ENCODE measurements at regions not wholly inside any gene's neighbourhood (a gene's known extent, or its start where the extent isn't known, plus 50 kb on each side); places are given as distances from the start of the nearest gene placed in this dataset.
"Not testable (repeated sequence)": the region's sequence is repeated elsewhere in the genome, so short reads cannot be mapped to it uniquely, and the experiment has no call there.

DNA sequence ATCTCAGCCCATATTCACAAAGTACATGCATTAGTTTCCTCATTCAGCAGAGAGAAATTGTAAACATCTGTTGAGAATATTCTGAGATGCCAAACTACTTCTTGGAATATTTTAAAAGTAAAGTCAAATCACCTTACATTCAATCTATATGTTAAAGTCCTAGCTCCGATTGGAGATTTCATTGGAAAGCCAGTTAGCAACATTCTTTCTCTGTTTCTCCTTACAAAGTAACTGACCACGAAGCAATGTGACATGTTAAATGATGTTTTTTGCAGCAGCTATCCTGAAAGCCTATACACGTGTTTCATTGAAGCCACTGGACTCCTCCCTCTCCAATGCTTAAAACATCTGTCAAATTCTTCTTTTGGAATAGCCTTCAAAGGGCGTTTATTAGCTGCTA is 379.1 kb upstream of the CCNH start:
- no peak overlapping the region for H3K27ac ChIP-seq
- DNase-seq (ENCODE audit: low read depth, low spot score) = no peak

DNA sequence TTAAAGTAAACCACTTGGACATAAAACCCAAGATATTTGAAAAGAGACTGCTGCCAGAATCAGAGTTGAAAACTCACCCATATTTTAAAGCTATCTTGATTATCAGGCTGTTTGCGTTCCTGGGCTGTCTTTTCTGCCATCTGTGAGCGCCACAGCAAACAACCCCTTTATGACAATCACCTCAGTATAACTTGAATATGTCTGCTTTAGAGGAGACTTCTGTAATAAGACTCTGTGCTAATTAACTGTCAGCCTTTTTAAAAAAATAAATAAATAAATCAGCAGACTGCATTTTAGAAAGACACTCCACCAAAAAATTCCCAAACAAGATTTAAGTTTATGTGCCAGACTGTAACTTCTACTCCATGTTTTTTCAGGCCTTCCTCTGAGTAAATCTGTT is 375.7 kb upstream of the CCNH start:
- DNase-seq (ENCODE audit: low read depth, low spot score) = no peak
- no peak overlapping the region for H3K27ac ChIP-seq

DNA sequence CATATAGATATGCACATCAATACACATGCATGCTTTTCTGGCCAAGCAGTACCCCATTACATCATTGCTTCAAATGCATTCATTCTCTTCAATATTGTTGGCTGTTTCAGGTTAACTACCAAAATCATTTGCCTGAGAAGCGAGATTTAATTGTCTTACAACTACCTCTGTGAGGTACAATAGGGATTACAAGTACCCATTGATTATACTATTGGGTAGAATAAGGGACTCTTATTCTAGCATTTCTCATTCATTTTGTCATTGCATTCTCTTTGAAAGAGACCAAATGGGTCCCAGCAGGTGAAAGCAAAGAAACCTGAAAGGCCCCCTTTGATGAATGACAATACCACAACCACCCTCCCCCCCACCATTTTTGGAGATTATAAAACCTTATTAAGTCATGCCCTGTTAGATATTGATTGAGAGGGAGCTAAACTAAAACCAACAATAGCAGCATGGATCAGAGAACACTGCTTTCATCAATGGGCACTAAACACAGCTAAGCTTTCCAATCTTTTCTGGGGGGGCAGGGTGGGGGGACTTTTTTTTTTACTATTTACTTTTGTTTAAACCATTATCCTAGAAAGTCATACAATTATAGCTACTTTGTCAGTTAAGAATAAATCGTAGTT is 375.0 kb upstream of the CCNH start:
- H3K27ac ChIP-seq = no peak overlapping the region
- no peak for DNase-seq (ENCODE audit: low read depth, low spot score)

DNA sequence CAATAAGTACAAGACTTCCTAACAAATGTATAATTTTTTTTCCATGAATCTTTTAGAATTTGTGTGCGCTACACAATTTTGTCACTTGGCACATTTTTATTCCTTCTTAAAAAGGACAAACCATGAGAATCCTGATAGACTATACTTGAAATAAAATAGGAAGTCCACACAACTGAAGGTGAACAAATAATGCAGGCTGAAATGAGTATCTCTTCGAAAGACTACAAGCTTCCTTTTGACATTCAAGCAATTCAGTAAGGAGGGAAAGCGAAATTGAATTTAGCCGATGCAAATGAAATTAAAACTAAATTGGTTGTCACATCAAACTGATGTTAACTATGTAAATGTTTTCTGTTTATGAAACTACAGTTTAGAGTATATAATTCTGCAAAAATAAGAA is 374.4 kb upstream of the CCNH start:
- no peak for DNase-seq (ENCODE audit: low read depth, low spot score)
- H3K27ac ChIP-seq = no peak overlapping the region

DNA sequence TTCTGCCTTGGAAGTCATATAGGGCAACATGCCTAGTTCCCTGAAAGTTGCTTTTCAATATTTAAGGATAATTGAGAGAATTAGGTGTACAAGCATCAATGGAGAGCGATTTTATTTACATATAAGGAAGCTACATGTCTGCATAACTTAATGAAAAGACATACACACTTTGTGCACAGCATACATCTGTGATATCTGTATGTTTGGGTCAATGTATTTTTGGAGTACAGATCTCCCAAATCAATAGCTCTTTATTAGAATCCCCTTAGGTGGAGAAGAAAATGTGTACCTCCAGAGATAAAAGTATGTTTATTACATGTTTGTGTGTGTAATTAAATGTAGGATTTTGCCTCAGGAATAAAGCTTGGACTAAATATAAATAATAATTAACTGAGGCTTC is 373.7 kb upstream of the CCNH start:
- no peak overlapping the region for H3K27ac ChIP-seq
- no peak for DNase-seq (ENCODE audit: low read depth, low spot score)

DNA sequence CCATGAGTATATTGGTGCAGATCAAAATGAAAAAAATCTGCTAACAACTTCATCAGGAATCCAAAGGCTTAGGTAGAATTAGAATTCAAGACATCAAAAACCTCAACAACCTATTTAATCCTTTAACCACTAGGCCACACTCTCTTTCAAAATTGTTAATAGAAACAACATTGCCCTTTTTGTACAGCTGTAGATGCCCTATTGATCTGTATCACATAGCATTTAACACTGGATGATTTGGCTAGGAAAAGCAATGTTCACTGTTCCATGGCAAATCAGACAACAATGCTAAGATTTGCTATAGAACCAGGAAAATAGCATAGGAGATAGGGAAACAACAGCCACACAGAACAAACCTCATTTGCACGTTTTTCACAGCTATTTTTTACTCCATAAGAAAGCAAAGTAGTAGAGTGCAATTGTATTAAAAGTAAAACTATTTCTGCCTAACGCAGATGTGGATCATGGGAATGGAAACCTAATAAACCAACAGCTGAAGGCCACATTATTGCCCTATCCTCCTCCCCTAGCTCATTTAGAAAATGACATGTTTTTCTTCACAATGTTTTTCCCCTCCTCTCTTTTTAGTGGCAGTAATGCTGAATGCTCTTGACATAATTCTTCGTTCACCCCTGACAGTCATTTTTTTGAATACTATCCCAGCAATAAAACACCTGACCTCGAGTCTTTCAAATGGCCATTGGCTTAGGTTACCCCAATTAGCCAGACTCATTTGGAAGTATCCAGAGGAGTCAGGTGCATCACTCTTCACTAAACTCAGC is 373.0 kb upstream of the CCNH start:
- H3K27ac ChIP-seq = no peak overlapping the region
- no peak for DNase-seq (ENCODE audit: low read depth, low spot score)

DNA sequence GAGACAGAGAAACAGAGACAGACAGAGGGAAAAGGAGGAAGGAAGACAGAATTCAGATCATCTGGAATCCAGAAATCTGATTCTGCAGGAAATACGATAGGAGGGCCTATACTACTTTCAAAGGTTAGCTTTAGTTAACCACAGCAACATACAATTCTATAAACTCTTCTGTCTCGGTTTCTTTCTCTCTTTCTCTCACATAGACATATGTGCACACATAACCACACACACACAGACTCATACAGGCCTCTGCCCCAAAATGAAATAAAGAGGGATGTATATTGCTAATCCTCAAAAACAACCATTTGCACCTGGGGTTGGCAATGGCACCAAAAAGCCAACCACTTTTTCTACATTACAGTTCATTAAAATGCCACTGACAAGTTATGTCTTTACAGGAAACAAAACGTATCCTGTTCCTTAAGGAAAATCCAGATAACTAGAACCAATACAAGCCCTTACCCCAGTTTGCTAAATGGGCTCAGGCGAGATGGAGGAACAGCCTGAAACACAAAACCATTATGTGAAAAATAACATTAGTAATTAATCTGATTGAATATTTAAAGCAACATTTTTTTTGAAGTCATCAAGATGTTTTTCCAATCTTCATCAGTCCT is 372.3 kb upstream of the CCNH start:
- DNase-seq (ENCODE audit: low read depth, low spot score) = no peak
- H3K27ac ChIP-seq = no peak overlapping the region

DNA sequence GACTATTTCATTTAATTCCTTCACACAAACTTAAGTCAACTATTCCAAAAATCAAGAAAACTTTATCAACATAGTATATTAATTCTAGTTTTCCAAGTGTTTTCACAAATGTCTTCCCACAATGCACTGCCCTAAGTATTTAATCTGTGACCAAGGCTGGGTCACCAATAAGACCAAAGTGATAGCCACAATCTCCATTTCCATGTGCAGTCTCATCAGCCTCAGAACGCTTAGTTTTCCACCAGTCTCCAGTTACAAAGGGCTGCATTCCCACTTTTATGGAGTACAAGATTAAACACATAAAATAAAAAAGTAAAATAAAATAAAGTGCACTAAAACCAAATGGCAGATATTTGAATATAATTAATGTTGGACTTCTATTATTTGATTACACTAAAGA is 371.6 kb upstream of the CCNH start:
- H3K27ac ChIP-seq = no peak overlapping the region
- no peak for DNase-seq (ENCODE audit: low read depth, low spot score)

DNA sequence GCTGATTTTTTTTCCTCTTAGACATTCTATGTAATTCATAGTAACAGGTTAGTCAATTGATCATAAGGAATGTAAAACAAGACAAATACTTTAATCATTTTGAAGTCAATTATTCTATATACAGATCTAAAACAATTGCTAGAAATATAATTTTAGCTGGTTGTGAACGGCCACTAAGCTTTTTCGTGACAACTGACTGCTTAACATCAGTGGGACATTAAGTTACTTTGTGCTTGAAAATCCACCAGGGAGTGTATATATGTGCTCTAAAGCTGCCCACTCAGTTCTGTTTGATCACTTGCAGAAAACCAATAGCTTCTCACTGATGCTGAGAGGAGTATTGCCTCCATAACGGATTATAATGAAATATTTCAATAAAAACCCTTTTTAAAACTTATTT is 370.2 kb upstream of the CCNH start:
- H3K27ac ChIP-seq = no peak overlapping the region

DNA sequence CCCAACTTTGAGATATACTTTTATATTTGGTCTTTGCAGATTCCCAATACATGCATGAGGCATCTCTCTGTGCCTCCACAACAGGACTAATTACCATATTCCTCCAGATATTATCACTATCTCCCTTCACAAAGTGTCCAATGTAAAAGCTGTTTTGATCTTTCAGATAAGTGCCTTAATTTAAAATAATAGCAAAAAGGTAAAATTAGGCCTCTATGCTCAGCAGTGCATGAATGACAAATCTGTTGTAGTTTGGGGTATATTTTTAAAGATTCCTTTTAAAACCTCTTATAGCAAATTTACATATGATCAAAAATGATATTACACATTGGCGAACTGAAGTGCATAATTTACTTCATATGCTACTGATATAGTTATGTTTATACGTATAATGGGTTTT is 369.2 kb upstream of the CCNH start:
- no peak overlapping the region for H3K27ac ChIP-seq
- DNase-seq (ENCODE audit: low read depth, low spot score) = no peak

More for the DNA sequence above, 370.2 kb upstream of the CCNH start:
- no peak for DNase-seq (ENCODE audit: low read depth, low spot score)

DNA sequence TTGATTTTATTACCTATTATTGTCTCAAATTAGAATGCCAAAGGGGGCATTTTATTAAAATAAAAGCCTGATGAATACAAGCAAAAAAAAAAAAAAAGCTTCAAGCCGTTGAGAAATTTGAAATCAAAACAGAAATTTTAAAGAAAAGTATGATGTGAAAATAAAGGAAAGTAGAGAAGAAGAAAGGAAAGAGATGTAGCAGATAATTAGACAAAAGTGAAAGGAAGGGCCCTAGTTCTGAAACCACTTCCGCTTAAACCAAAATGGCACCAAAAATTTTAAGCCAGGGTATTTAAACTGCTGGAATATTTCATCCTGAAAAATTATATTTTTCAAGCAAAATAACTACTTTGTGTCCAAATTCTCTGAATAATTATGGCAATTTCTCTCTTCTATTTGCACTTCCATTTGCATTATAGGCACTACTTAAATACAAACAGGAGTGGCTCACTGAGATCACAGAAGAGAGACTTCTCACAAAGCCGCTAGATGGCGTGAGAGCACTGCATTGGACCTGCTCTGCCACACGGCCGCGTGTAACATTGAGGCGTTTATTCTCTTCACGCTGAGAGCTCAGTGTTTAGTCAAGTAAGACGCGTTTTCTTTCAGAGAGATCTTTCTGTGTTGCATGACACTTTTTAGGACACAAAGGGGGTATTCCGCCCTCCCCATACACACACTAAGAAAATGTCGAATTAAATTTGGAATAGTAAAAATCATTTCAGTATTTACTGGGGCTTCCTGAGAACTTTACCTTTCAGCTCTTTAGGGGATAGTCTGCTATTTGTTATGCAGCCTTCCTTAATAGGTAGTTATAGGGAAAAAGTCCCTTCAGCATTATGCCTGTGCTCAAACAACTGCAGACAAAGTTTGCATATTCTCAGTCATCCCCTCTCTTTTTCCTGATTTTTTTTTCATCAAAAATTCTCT is 368.4 kb upstream of the CCNH start:
- DNase-seq (ENCODE audit: low read depth, low spot score) = no peak
- no peak overlapping the region for H3K27ac ChIP-seq

DNA sequence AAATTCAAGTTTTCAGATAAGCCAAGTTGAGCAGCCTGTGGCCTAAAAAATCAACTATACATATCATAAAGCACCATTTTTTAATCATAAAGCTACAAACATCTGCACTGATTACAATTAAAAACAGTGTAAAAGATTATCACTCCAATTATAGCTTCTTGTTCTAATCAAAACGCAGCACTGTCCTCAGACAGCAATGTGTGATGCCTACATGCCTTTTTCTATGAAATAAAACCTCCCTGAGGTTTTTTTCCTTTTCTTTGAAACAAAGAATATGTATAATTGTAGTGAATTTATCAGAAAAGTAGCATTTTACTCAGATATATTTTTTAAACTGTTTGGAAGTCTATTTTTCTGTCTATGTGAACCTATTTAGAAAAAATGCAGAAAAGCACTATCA is 366.1 kb upstream of the CCNH start:
- no peak overlapping the region for H3K27ac ChIP-seq

DNA sequence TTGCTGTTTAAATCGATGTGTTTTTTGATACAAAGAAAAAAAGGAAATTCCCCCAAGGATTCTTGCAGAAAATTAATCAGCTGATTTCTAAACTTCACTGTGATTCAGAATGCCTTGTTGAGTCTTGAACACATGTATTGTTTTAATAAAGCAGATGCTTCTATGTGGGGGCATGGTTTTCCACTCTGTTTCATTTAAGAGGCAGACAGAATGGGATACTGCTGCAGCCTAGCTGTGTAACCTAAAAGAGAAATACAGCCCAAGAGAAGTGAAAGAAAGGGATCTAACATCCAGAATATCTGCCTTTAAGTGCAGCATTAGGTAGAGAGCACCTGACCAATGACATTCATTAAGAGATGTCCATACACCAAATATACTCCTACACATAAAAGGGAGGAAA is 365.1 kb upstream of the CCNH start:
- no peak overlapping the region for H3K27ac ChIP-seq
- no peak for DNase-seq (ENCODE audit: low read depth, low spot score)

More for the DNA sequence above, 366.1 kb upstream of the CCNH start:
- no peak for DNase-seq (ENCODE audit: low read depth, low spot score)

DNA sequence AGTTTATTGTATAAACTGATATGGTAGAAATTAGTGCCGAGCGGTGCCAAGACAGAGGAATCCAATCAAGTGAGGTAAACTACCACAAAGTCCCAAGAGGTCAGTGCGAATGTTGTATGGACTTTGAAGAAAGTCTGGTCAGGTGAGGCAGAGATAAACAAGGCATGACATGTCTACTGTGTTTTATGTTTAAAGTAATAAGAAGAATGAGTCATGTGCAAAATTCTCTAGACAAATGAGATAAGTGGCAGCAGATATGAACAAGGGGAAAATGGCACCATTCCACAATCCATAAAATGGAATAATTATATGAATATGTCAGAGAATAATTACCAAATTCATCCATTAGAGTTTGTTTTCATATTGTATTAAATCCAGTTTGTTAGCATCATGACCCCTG is 364.1 kb upstream of the CCNH start:
- no peak for DNase-seq (ENCODE audit: low read depth, low spot score)
- H3K27ac ChIP-seq = no peak overlapping the region

DNA sequence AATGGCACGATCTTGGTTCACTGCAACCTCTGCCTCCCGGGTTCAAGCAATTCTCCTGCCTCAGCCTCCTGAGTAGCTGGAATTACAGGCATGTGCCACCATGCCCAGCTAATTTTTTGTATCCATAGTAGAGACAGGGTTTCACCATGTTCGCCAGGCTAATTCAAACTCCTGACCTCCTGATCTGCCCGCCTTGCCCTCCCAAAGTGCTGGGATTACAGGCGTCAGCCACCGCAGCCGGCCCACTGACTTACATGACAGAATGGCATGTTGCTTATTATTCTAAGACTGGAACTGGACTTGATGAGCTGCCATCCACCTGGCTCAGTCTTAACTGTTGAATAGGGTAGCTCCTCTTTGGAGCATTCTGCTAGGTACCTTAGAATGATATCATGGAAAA is 363.6 kb upstream of the CCNH start:
- DNase-seq (ENCODE audit: low read depth, low spot score); H3K27ac ChIP-seq: not testable (repeated sequence)

DNA sequence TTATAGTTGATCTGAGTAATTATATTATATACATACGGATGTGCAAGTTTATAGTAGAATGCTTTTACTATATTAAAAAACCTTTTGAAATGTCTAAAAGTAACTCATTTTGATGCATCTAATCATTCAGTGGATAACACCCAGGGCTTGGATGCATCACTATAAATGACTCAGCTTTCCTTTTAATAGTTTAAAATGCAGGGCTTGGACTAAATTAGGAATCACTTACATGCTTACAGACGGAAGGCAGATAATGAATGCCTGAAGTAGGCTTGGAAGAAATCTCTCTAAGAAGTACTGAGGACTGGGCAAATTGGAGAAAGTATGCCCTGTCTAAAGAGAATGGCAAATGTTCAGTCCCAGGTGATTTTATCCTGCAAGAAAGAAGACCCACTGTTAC is 362.5 kb upstream of the CCNH start:
- no peak overlapping the region for H3K27ac ChIP-seq
- no peak for DNase-seq (ENCODE audit: low read depth, low spot score)

DNA sequence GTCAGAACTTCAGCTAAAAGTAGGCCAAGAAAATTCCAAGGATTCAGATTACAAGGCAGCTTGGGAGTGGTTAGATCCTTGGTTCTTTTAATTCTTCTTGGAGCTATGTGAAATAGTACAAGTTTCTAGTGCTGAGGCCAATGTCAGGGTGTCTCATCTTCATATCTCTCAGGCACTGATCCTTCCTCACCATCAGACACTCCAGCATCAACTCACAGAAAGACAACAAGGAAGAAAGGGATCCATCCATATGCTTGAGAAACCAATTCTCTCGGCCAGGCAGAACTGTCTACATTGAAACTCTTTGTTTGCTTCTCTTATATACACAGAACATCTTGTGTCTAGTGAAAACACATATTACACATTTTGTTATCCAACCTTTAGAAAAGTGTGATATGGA is 362.1 kb upstream of the CCNH start:
- H3K27ac ChIP-seq = no peak overlapping the region
- no peak for DNase-seq (ENCODE audit: low read depth, low spot score)

DNA sequence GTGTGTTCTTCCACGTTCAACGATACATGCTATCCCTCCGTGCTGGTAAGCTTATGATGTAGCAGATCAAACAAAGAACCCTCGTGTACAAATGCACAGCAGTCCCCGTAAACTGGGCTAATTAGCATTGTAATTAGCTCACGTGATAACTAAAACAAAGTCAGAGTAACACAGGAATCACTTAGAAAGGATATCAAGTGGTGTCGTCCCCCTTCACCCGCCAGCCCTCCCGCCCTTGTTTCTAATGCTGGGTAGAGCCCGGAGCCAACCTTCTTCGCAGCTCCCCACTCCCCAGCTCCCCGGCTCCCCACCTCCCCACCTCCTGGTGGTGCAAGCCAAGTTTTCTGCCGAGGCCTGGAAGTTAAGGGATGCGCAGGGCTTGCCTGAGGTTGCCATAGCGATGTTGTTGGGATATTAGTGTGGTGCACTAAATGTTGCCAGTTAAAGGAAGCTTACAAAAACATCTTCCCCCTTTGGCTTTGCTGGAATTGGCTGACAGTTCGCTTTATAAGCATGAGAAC is 357.9 kb upstream of the CCNH start:
- H3K27ac ChIP-seq = no peak overlapping the region
- no peak for DNase-seq (ENCODE audit: low read depth, low spot score)

DNA sequence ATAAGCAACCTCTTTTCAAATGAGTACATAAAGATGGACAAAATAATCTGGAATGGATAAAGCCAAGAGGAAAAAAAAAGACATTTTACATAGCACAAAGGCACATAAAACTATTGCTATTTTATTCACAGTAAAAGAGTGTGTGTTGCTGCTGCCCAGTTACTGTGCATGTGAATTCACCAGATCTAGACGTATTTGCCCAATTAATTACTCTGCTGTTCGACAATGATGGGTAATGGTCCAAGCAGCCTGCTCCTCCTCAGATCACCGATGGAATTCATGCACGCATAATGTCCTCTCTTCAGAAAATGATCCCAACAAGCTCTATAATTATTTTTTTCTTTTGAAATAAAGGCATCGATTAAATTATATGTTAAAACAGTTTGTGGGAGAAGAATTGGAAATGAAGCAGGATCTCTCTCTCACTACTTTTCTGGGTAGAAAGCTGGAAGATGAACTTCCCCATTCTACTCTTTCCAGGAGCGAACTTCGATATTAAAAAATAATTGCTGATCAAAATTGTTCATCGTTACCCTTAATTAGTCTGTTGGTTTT is 357.4 kb upstream of the CCNH start:
- no peak for DNase-seq (ENCODE audit: low read depth, low spot score)
- H3K27ac ChIP-seq = no peak overlapping the region

DNA sequence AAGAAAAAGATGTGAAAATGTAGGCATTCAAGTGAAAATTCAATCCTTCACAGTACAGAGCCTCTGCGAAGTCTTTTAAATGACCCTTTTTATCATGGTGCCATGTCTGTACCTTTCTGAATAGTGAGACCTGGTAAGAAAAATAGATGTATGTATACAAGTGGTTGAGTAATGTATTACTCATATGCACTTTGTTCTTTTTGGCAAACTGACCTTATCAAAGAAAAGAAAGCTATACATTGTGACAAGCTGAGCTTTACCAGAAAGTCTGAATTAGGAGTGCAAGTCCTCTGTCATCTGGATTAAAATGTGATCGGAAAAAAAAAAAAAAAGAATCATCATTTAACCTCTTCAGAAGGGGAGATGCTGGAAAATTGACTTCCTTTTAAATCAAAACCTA is 356.4 kb upstream of the CCNH start:
- DNase-seq (ENCODE audit: low read depth, low spot score) = no peak
- H3K27ac ChIP-seq = no peak overlapping the region
